ENCODE measurements at regions not wholly inside any gene's neighbourhood (a gene's known extent, or its start where the extent isn't known, plus 50 kb on each side); places are given as distances from the start of the nearest gene placed in this dataset.

DNA sequence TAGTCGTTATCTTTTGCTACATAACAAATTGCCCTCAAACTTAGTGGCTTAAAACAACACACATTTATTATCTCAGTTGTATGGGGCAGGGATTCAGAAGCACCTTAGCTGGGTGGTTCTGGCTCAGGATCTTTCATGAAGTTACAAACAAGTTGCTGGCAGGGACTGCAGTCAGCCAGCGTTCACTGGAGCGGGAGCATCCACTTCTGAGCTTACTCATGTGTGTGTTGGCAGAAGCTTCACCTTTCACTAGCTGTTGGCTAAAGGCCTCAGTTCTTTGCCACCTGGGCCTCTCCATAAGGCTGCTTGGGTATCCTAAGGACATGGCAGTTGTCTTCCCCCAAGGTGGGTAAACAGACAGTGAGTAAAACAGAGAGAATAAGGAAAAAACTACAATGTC, 365.7 kb downstream of the RPS29 start:
- 49% methylated on average over 3 of the region's 3 CpGs for WGBS

DNA sequence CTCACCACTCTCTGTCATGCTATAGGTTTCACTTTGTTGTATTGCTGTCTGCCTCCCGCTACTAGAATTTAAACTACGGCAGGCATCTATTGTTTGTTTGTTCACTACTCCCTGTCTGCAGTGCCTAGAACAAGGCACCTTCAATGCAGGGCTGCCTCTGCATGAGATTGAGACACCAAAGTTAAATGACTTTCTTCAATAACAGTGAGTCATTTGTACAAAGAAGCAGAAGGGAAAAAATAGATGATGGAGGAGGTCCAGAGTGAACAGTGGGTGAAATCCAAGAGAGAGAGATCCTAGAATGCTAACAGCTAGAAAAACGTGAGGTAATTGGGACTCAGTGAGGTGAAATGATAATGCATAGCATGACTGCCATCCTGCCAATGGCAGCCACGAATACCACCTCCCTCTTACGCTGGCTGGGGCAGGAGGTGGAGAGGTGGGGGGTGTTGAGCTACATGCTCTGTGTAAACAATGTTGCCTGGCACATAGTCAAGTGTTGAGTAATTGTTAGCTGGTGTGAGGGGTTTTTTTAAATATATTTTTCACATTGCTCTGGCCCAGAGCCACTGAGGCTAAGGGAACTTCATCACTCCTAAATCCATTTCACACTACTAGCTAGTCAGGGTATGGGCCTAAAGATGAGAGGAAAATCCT, 367.6 kb downstream of the RPS29 start:
- Histone ChIP-seq H3K36me3 (ENCODE audit: insufficient read depth) (no peaks in the 10 kb centered on the region), H3K4me1 (ENCODE audit: insufficient read depth) (no peaks in the 10 kb centered on the region), H3K4me3 (ENCODE audit: low read depth, low read length) (no peak overlapping the region), H3K27ac (ENCODE audit: low read depth) (no peak overlapping the region)
- no peak for DNase-seq (ENCODE audit: extremely low spot score)
- 66% methylated on average over 5 of the region's 5 CpGs for WGBS

More for the DNA sequence above, 365.7 kb downstream of the RPS29 start:
- H3K36me3 ChIP-seq (ENCODE audit: insufficient read depth), result no peaks in the 10 kb centered on the region
- H3K27ac ChIP-seq (ENCODE audit: low read depth), result no peak overlapping the region
- H3K4me3 ChIP-seq (ENCODE audit: low read depth, low read length), result no peak overlapping the region
- no peak for DNase-seq (ENCODE audit: extremely low spot score)
- H3K4me1 ChIP-seq (ENCODE audit: insufficient read depth), result no peaks in the 10 kb centered on the region

DNA sequence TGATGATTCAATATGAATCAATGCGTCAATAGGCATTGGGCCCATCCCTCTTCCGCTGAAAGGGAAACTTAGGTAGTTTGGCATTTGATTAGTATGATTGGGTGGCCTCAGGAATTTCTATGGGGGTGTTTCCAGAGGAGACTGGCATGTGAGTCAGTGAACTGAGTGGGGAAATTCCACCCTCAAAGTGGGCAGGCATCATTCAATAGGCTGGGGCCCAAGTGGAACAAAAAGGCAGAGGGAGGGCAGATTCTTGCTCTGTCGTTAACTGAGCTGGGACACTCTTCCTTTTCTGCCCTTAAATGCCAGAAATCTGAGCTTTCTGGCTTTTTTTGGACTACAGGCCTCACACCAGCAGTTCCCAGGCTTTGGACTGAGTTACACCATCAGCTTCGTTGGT, 373.5 kb downstream of the RPS29 start:
- WGBS, result 83% methylated on average over 4 of the region's 4 CpGs

DNA sequence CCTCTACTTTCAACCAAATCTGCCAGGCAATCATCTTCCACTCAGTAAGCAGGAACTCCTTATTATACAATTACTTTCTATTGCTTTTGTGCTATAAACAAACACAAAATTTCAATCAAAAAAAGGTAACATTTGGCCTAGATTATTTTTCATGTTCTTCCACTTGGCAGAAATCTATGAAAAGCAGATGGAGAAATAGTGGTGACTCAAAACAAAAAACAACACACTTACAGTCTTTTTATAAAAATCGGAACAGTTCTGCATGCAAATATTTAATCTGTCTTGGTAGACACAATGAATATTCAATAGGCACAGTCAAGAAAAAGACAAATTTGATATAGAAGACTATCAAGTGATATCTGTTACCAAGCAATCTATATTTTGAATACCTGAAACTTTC, 376.8 kb downstream of the RPS29 start:
- no peaks in the 10 kb centered on the region for H3K36me3 ChIP-seq (ENCODE audit: insufficient read depth)
- 79% methylated on average over 1 of the region's 1 CpG for WGBS
- no peak for DNase-seq (ENCODE audit: extremely low spot score)
- no peak overlapping the region for H3K4me3 ChIP-seq (ENCODE audit: low read depth, low read length)
- no peaks in the 10 kb centered on the region for H3K4me1 ChIP-seq (ENCODE audit: insufficient read depth)
- H3K27ac ChIP-seq (ENCODE audit: low read depth), result no peak overlapping the region

More for the DNA sequence above, 373.5 kb downstream of the RPS29 start:
- no peaks in the 10 kb centered on the region for H3K36me3 ChIP-seq (ENCODE audit: insufficient read depth)
- H3K27ac ChIP-seq (ENCODE audit: low read depth), result no peak overlapping the region
- DNase-seq (ENCODE audit: extremely low spot score), result no peak
- H3K4me3 ChIP-seq (ENCODE audit: low read depth, low read length), result no peak overlapping the region
- H3K4me1 ChIP-seq (ENCODE audit: insufficient read depth), result no peaks in the 10 kb centered on the region

DNA sequence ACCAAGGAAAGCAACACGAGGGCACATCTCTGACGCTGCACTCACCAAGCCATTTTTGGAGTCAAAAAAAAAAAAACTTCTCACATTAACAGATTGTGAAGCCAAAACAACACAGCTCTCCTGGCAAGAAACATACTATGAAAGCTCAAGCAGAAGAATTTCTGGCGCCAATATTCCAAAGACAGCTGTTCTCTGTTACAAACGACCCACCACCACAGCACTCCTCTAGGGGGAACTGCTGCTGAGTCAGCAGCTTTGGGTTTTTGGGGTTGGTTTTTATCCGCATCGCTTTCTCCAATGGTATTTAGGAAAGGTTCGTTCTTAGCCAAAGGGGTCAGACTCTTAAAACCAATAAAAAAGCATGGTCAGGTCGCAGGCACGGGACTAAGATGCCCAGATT, 379.4 kb downstream of the RPS29 start:
- no peak overlapping the region for H3K27ac ChIP-seq (ENCODE audit: low read depth)
- H3K4me3 ChIP-seq (ENCODE audit: low read depth, low read length), result no peak overlapping the region
- DNase-seq (ENCODE audit: extremely low spot score), result peak; percentile 32
- H3K36me3 ChIP-seq (ENCODE audit: insufficient read depth), result no peaks in the 10 kb centered on the region
- H3K4me1 ChIP-seq (ENCODE audit: insufficient read depth), result no peaks in the 10 kb centered on the region
- WGBS, result 44% methylated on average over 9 of the region's 9 CpGs

DNA sequence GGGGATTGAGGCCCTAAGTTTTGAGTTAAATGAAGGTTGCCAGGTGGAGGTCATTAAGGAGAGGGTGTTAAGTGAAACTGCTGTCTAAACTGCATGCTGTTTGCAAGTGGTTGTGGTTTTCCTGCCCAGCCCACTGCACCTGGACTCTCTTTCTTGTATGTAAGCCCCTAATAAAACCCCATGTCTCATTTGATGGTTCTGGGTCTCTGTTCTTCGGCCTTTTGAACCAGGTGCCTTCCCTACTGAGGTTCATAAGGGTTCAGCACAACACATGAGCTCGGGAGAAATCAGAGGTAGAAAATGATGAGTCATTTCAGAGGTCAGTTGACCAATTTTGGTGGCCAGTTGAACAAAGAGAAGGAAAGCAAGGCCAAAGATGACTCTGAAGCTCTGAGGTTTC, 382.5 kb downstream of the RPS29 start:
- Histone ChIP-seq H3K4me3 (ENCODE audit: low read depth, low read length) (no peak overlapping the region), H3K4me1 (ENCODE audit: insufficient read depth) (no peaks in the 10 kb centered on the region), H3K27ac (ENCODE audit: low read depth) (no peak overlapping the region), H3K36me3 (ENCODE audit: insufficient read depth) (no peaks in the 10 kb centered on the region)
- 77% methylated on average over 2 of the region's 2 CpGs for WGBS
- no peak for DNase-seq (ENCODE audit: extremely low spot score)

DNA sequence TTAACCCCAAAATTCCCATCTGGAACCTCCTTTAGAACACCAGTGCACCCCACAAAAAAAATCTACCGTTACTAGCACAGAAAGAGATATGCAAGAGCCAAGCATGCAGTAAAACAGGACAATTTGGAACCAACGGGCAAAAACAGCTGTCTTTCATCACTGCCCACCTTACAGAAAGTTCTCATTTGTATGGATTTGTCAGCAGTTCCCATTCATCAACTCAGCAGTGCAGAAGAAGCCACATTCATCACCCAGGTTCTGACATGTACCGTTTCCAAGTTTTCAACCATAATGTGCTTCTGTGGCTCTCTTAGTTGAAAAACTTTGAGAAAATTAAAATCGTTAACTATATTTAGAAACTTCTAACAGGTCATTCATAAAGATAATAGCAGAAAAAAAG, 387.0 kb downstream of the RPS29 start:
- 55% methylated on average over 4 of the region's 4 CpGs for WGBS
- Histone ChIP-seq H3K4me3 (ENCODE audit: low read depth, low read length) (no peak overlapping the region), H3K36me3 (ENCODE audit: insufficient read depth) (no peaks in the 10 kb centered on the region), H3K27ac (ENCODE audit: low read depth) (no peak overlapping the region), H3K4me1 (ENCODE audit: insufficient read depth) (no peaks in the 10 kb centered on the region)
- DNase-seq (ENCODE audit: extremely low spot score), result no peak

DNA sequence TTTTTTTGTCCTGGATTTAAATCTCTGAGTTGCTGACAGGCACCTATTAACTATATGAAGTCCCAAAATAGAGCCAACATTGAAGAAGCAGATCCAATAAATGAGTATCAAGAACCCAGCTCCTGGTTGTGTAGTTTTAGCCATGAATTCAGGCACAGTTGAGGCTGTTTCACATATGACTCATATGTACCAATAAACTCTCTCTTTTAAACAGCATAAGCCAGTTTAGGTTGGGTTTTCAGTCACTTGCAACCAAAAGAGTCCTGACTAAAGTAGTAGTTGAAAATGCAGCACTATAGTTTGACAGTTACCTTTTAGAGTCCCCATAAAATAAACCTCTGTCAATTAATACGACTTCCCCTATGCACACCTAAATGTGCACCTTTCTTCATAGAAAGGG, 389.9 kb downstream of the RPS29 start:
- Histone ChIP-seq H3K4me3 (ENCODE audit: low read depth, low read length) (no peak overlapping the region), H3K4me1 (ENCODE audit: insufficient read depth) (no peaks in the 10 kb centered on the region), H3K27ac (ENCODE audit: low read depth) (no peak overlapping the region), H3K36me3 (ENCODE audit: insufficient read depth) (no peaks in the 10 kb centered on the region)
- 89% methylated on average over 1 of the region's 1 CpG for WGBS
- no peak for DNase-seq (ENCODE audit: extremely low spot score)

DNA sequence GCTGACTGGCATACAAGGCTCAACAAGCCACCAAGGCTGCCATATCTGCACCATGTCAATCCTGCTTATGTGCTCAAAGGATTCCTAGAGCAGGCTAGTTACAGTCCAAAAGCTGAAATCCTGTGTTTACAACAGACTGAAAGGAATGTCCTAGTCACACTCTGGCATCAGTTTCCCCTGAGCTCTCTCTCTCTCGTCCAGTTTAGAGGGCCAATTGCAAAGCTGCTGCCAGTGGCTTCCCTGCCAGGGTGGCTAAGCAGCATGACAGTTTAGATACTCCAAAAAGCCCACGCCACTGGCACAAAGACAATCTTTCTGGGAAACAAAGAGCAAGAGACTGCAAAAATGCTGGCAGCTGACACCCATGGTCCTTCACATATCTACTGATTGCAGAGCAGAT, 392.1 kb downstream of the RPS29 start:
- H3K4me3 ChIP-seq (ENCODE audit: low read depth, low read length), result no peak overlapping the region
- H3K4me1 ChIP-seq (ENCODE audit: insufficient read depth), result no peaks in the 10 kb centered on the region
- 20% methylated on average over 2 of the region's 2 CpGs for WGBS
- DNase-seq (ENCODE audit: extremely low spot score), result no peak
- no peak overlapping the region for H3K27ac ChIP-seq (ENCODE audit: low read depth)
- H3K36me3 ChIP-seq (ENCODE audit: insufficient read depth), result no peaks in the 10 kb centered on the region

DNA sequence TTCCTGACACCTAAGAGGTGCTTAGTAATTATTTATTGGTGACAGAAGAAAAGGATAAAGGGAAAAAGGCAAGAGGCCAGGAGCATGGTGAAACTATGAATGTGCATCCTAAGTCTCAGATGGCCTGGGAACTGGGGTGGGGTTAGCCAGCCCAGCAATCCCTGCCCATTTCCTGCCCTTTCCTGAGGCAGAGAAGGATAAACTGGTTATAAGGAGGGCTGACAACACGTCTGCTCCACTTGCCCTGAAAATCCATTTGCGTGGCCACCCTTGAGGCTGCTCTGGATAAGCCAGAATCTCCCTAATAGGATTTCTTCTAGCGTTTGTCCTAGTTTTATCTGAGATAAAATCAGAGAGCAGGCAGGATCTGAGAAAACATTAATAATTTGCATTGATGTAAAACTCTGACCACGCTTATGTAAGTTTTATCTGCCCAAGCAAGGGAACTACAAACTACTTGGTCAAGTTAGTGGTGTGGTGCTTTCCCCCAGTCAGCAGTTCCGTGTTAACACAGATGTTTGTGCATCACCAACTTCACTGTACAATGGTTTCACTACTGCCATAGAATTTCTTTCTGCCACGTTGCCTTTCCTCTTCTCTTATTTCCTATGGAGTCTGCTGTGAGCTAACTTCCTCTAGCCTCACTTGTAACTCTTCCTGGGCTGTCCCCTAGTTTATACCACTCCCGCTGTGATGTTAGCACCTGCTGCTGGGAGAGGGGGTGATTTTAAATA, 392.7 kb downstream of the RPS29 start:
- no peaks in the 10 kb centered on the region for H3K4me1 ChIP-seq (ENCODE audit: insufficient read depth)
- no peak overlapping the region for H3K4me3 ChIP-seq (ENCODE audit: low read depth, low read length)
- no peak overlapping the region for H3K27ac ChIP-seq (ENCODE audit: low read depth)
- no peak for DNase-seq (ENCODE audit: extremely low spot score)
- 32% methylated on average over 7 of the region's 7 CpGs for WGBS
- H3K36me3 ChIP-seq (ENCODE audit: insufficient read depth), result no peaks in the 10 kb centered on the region

DNA sequence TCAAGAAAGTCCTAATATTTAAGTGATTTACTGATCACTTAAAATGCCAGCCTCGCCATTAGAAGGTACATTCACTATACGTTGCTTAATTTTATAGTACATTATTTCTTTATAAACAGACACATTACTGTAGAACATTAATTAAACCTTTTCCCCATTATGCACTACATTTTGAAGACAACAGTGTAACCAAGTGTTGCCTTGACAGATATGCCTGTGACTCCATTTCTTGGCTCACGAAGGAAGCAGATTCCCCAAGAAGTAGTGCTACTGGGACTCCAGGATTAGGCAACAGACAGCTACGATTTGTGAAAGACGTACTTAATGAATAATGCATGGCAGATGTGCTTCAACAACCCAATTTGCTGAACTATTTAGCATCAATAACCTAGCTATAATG, 394.8 kb downstream of the RPS29 start:
- Histone ChIP-seq H3K4me1 (ENCODE audit: insufficient read depth) (no peaks in the 10 kb centered on the region), H3K36me3 (ENCODE audit: insufficient read depth) (no peaks in the 10 kb centered on the region), H3K4me3 (ENCODE audit: low read depth, low read length) (no peak overlapping the region), H3K27ac (ENCODE audit: low read depth) (no peak overlapping the region)
- 76% methylated on average over 5 of the region's 5 CpGs for WGBS
- no peak for DNase-seq (ENCODE audit: extremely low spot score)

DNA sequence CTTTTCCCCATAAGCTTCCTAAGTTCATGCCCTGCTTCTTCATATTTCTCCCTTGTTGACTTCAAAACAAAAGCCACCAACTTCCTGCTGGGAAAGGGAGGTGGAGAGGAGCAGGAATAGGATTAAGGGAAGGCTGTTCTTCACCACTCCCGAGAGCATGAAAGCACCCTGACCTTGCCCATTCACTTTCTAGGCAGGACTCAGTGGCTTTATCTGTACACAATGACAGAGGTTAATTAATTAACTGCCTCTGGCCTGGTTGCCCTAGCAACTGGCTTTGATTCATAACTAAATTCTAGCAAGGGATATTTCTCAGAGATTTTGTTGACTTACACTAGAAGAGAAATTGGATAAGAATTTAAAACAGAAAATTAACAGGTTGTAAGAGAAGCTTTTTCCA, 396.8 kb downstream of the RPS29 start:
- H3K4me1 ChIP-seq (ENCODE audit: insufficient read depth), result no peaks in the 10 kb centered on the region
- H3K36me3 ChIP-seq (ENCODE audit: insufficient read depth), result no peaks in the 10 kb centered on the region
- H3K4me3 ChIP-seq (ENCODE audit: low read depth, low read length), result no peak overlapping the region
- no peak for DNase-seq (ENCODE audit: extremely low spot score)
- no peak overlapping the region for H3K27ac ChIP-seq (ENCODE audit: low read depth)
- 57% methylated on average over 1 of the region's 1 CpG for WGBS

DNA sequence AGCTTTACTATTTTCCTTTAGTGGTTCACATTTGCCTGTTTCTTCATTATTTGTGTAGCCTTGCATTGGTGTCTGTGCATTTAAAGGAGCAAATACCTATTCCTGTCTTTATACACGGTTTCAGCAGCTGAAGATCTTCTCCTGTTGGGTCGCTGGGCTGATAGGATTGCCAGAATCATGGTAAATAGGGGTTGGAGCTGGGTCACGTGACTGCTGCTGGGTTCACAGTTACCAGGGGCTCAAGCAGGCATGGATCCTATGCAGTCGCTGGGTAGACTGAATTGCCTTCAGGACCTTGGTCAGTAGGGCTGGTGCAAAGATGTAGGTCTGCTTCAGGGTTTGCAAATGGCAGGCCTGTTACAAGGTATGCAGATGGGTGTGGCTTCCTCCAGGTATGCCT, 398.4 kb downstream of the RPS29 start:
- Histone ChIP-seq H3K4me3 (ENCODE audit: low read depth, low read length) (no peak overlapping the region), H3K27ac (ENCODE audit: low read depth) (no peak overlapping the region), H3K36me3 (ENCODE audit: insufficient read depth) (no peaks in the 10 kb centered on the region), H3K4me1 (ENCODE audit: insufficient read depth) (no peaks in the 10 kb centered on the region)
- WGBS, result 85% methylated on average over 4 of the region's 4 CpGs
- DNase-seq (ENCODE audit: extremely low spot score), result no peak

DNA sequence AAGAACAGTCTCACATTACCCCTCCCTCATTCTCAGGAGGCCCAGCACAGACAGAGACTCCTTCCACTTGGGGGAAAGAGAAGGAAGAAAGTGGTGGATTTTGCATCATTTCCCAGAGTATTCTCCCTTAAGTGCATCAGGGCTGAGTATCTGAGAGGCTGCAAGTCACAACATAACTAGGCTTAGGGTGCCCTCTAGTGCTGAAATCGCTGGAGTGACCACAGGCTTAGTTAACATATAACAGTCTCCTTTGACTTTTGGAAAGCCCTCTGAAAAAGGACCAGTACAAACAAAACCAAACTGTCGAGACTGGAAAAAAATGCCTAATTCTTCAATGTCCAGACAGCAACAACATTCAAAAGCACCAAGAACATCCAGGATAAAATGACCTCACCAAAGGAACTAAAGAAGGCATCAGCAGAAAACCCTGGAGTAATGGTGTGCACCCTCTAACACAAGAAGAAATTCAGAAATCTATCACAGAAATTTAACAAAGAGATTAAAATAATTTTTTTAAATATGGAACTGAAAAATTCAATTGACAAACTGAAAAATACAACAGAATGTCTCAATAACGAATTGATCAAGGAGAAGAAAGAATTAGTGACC, 412.3 kb downstream of the RPS29 start:
- Histone ChIP-seq H3K36me3 (ENCODE audit: insufficient read depth) (no peaks in the 10 kb centered on the region), H3K27ac (ENCODE audit: low read depth) (no peak overlapping the region), H3K4me1 (ENCODE audit: insufficient read depth) (no peaks in the 10 kb centered on the region), H3K4me3 (ENCODE audit: low read depth, low read length) (no peak overlapping the region)
- no peak for DNase-seq (ENCODE audit: extremely low spot score)
- WGBS, result 21% methylated on average over 3 of the region's 3 CpGs

Data from urinary bladder (tissue), 3 donors.